ENCODE measurements at regions not wholly inside any gene's neighbourhood (a gene's known extent, or its start where the extent isn't known, plus 50 kb on each side); places are given as distances from the start of the nearest gene placed in this dataset.

DNA sequence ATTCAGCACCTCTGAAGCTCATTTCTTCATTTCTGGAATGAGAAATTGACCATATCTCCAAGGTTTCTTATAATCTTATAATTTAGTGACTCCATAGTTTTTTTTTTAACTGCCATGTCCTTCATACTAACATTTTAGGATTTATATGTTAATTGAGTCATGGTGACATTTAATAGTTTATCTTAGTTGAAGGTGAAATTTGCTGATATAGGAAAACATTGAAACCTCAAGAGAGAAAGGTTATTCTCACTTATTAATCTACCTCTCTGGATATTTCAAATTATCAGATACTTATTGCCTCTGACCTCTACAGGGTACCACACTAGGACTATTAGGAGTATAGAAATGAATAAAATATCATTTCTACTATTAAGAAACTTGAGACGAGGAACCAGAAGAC, 499.0 kb downstream of the NUP35 start:
- peaks cover 10 to 26% (median 16%) of the 10 kb centered on the region in 3 donors for H3K9me3 Mint-ChIP-seq
- no peak for ATAC-seq (replicated peaks in 1 of 4)
- WGBS (ENCODE audit: insufficient coverage), result no CpG with 5 or more reads among the region's 1 CpG
- H3K36me3 Mint-ChIP-seq, result no peaks in the 10 kb centered on the region
- no peaks in the 10 kb centered on the region for H3K36me3 ChIP-seq (ENCODE audit: control insufficient read depth in 2 of 2, extremely low read depth in 1 of 2, insufficient read depth in 1 of 2, low read length in 1 of 2)
- no peaks in the 10 kb centered on the region for H3K9me3 ChIP-seq
- H3K4me1 Mint-ChIP-seq, result no peaks in the 10 kb centered on the region
- H3K27ac ChIP-seq (ENCODE audit: low read length), result no peak overlapping the region
- H3K27me3 ChIP-seq (replicated peaks in 1 of 2; ENCODE audit: control insufficient read depth in 2 of 2, extremely low read depth in 1 of 2, insufficient read depth in 2 of 2, low read length in 1 of 2), result no peaks in the 10 kb centered on the region
- no peak overlapping the region for H3K4me3 Mint-ChIP-seq
- ChIA-PET CTCF (no interaction called here), POLR2A (no interaction called here)
- DNase-seq, result no peak
- H3K27ac Mint-ChIP-seq, result no peak overlapping the region
- H3K4me1 ChIP-seq (ENCODE audit: control insufficient read depth in 1 of 2, extremely low read depth in 1 of 2, insufficient read depth in 2 of 2, low read length in 2 of 2), result no peaks in the 10 kb centered on the region
- no peaks in the 10 kb centered on the region for H3K27me3 Mint-ChIP-seq
- H3K4me3 ChIP-seq (ENCODE audit: control insufficient read depth in 1 of 2, extremely low read depth in 1 of 2, low read length in 1 of 2), result no peak overlapping the region

DNA sequence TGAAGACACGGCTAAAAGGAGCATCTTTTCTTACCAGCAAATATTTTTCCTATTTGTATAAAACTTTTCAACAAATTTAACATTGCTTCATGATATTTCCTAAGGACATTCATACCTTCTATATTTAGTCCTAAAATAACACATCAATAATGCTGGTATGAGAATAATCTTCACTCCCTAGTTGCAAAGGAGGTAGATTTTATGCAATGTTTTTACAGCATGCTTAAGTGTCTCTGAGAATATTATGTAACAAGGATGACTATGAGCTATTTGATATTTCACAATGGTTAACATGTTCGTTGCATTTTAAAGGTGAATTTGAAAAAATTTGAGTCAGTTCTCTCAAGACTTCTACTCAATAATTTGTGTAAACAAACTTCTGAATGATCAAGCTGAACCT, 506.7 kb downstream of the NUP35 start:
- no peak overlapping the region for H3K27ac Mint-ChIP-seq
- no peak for ATAC-seq (replicated peaks in 1 of 4)
- Histone ChIP-seq H3K9me3 (peaks cover 2% of the 10 kb centered on the region), H3K27me3 (replicated peaks in 1 of 2; ENCODE audit: control insufficient read depth in 2 of 2, extremely low read depth in 1 of 2, insufficient read depth in 2 of 2, low read length in 1 of 2) (no peaks in the 10 kb centered on the region), H3K4me3 (ENCODE audit: control insufficient read depth in 1 of 2, extremely low read depth in 1 of 2, low read length in 1 of 2) (no peak overlapping the region), H3K27ac (ENCODE audit: low read length) (no peak overlapping the region), H3K4me1 (ENCODE audit: control insufficient read depth in 1 of 2, extremely low read depth in 1 of 2, insufficient read depth in 2 of 2, low read length in 2 of 2) (no peaks in the 10 kb centered on the region), H3K36me3 (ENCODE audit: control insufficient read depth in 2 of 2, extremely low read depth in 1 of 2, insufficient read depth in 1 of 2, low read length in 1 of 2) (no peaks in the 10 kb centered on the region)
- ChIA-PET CTCF (no interaction called here), POLR2A (no interaction called here)
- peaks cover 4 to 10% (median 9%) of the 10 kb centered on the region in 3 donors for H3K9me3 Mint-ChIP-seq
- H3K27me3 Mint-ChIP-seq, result no peaks in the 10 kb centered on the region
- H3K4me1 Mint-ChIP-seq, result no peaks in the 10 kb centered on the region
- no peaks in the 10 kb centered on the region for H3K36me3 Mint-ChIP-seq
- WGBS (ENCODE audit: insufficient coverage), result no CpG with 5 or more reads among the region's 2 CpGs
- H3K4me3 Mint-ChIP-seq, result no peak overlapping the region
- no peak for DNase-seq

DNA sequence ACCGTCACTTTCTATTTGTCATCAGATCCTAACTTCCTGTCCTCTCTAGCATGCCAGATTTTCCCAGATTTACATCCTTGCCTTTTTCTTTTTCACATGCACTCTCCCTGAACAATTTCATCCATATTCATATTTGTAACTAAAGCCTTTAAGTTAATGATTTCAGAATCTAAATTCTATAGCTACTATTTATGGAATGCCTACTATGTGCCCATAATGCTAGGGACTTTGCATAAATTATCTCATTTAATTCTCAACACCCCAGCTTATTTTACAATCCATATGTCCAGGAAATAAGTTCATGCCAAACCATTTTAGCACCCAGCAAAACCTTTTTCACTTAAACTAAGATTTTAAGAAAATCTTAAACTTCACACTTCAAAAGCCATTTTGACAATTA, 531.9 kb downstream of the NUP35 start:
- no peaks in the 10 kb centered on the region for H3K27me3 ChIP-seq (replicated peaks in 1 of 2; ENCODE audit: control insufficient read depth in 2 of 2, extremely low read depth in 1 of 2, insufficient read depth in 2 of 2, low read length in 1 of 2)
- Mint-ChIP-seq H3K9me3 (peaks cover 13 to 17% (median 14%) of the 10 kb centered on the region in 3 donors), H3K4me3 (no peak overlapping the region)

DNA sequence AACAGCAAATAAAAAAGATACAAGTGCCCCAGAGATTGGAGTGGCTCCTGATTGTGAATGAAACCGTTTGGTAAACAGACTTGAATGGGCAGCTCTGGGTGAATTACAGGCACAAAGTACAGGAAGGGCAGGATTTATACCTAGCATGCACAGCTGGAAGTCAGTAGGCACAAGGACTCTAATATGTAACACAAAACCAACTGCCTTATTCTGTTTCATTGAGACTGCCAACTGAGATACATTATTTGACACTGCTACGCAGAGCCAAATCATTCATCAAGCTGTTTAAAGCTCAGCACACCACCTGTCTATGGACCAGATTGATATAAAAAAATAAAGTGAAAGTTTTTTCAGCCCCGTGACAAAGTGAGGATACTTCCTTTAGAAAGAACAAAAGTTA, 541.2 kb downstream of the NUP35 start:
- Mint-ChIP-seq H3K36me3 (no peaks in the 10 kb centered on the region), H3K9me3 (peaks cover 10 to 17% (median 16%) of the 10 kb centered on the region in 3 donors), H3K4me1 (no peaks in the 10 kb centered on the region), H3K4me3 (no peak overlapping the region), H3K27ac (no peak overlapping the region), H3K27me3 (no peaks in the 10 kb centered on the region)
- ChIA-PET CTCF (no interaction called here), POLR2A (no interaction called here)
- Histone ChIP-seq H3K4me3 (ENCODE audit: control insufficient read depth in 1 of 2, extremely low read depth in 1 of 2, low read length in 1 of 2) (no peak overlapping the region), H3K9me3 (no peaks in the 10 kb centered on the region), H3K27ac (ENCODE audit: low read length) (no peak overlapping the region), H3K36me3 (ENCODE audit: control insufficient read depth in 2 of 2, extremely low read depth in 1 of 2, insufficient read depth in 1 of 2, low read length in 1 of 2) (no peaks in the 10 kb centered on the region), H3K27me3 (replicated peaks in 1 of 2; ENCODE audit: control insufficient read depth in 2 of 2, extremely low read depth in 1 of 2, insufficient read depth in 2 of 2, low read length in 1 of 2) (no peaks in the 10 kb centered on the region), H3K4me1 (ENCODE audit: control insufficient read depth in 1 of 2, extremely low read depth in 1 of 2, insufficient read depth in 2 of 2, low read length in 2 of 2) (no peaks in the 10 kb centered on the region)
- 17% methylated on average over 1 of the region's 3 CpGs for whole genome bisulfite sequencing (ENCODE audit: insufficient coverage)
- no peak for ATAC-seq (replicated peaks in 1 of 4)
- DNase-seq, result no peak

More for the DNA sequence above, 531.9 kb downstream of the NUP35 start:
- H3K9me3 ChIP-seq, result no peaks in the 10 kb centered on the region
- H3K4me3 ChIP-seq (ENCODE audit: control insufficient read depth in 1 of 2, extremely low read depth in 1 of 2, low read length in 1 of 2), result no peak overlapping the region
- Mint-ChIP-seq H3K27ac (no peak overlapping the region), H3K4me1 (no peaks in the 10 kb centered on the region), H3K36me3 (no peaks in the 10 kb centered on the region), H3K27me3 (no peaks in the 10 kb centered on the region)
- 50% methylated on average over 1 of the region's 1 CpG for WGBS (ENCODE audit: insufficient coverage)
- H3K27ac ChIP-seq (ENCODE audit: low read length), result no peak overlapping the region
- CTCF ChIA-PET, result no interaction called here
- DNase-seq (no peak), ATAC-seq (replicated peaks in 1 of 4) (no peak)
- H3K36me3 ChIP-seq (ENCODE audit: control insufficient read depth in 2 of 2, extremely low read depth in 1 of 2, insufficient read depth in 1 of 2, low read length in 1 of 2), result no peaks in the 10 kb centered on the region
- POLR2A ChIA-PET, result no interaction called here
- no peaks in the 10 kb centered on the region for H3K4me1 ChIP-seq (ENCODE audit: control insufficient read depth in 1 of 2, extremely low read depth in 1 of 2, insufficient read depth in 2 of 2, low read length in 2 of 2)

DNA sequence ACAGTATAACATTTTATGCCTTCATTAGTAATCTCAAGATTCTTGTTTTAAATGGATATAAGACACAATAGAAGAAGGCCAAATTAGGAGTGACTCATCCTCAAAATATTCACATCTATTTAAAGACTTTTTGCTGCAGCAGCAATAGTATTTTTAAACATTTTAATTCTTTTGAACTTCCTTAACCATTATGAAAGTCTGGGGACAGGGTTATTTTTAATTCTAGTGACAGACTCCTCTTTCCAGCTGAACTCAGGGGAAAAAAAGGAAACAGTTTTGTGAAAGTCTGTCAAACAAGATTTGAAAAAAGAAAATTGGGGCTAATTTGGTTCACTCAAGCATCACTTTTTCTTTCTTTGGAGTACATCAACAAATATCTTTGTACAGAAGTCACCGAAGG, 541.8 kb downstream of the NUP35 start:
- WGBS (ENCODE audit: insufficient coverage), result no CpG with 5 or more reads among the region's 1 CpG
- H3K9me3 Mint-ChIP-seq, result peaks cover 9 to 13% (median 11%) of the 10 kb centered on the region in 3 donors
- H3K27ac Mint-ChIP-seq, result no peak overlapping the region
- Histone ChIP-seq H3K36me3 (ENCODE audit: control insufficient read depth in 2 of 2, extremely low read depth in 1 of 2, insufficient read depth in 1 of 2, low read length in 1 of 2) (no peaks in the 10 kb centered on the region), H3K9me3 (no peaks in the 10 kb centered on the region), H3K27ac (ENCODE audit: low read length) (no peak overlapping the region), H3K4me3 (ENCODE audit: control insufficient read depth in 1 of 2, extremely low read depth in 1 of 2, low read length in 1 of 2) (no peak overlapping the region), H3K4me1 (ENCODE audit: control insufficient read depth in 1 of 2, extremely low read depth in 1 of 2, insufficient read depth in 2 of 2, low read length in 2 of 2) (no peaks in the 10 kb centered on the region), H3K27me3 (replicated peaks in 1 of 2; ENCODE audit: control insufficient read depth in 2 of 2, extremely low read depth in 1 of 2, insufficient read depth in 2 of 2, low read length in 1 of 2) (no peaks in the 10 kb centered on the region)
- H3K4me1 Mint-ChIP-seq, result no peaks in the 10 kb centered on the region
- no peaks in the 10 kb centered on the region for H3K27me3 Mint-ChIP-seq
- H3K36me3 Mint-ChIP-seq, result no peaks in the 10 kb centered on the region
- CTCF ChIA-PET, result no interaction called here
- POLR2A ChIA-PET, result no interaction called here
- ATAC-seq (replicated peaks in 1 of 4), result no peak
- DNase-seq, result no peak
- no peak overlapping the region for H3K4me3 Mint-ChIP-seq

DNA sequence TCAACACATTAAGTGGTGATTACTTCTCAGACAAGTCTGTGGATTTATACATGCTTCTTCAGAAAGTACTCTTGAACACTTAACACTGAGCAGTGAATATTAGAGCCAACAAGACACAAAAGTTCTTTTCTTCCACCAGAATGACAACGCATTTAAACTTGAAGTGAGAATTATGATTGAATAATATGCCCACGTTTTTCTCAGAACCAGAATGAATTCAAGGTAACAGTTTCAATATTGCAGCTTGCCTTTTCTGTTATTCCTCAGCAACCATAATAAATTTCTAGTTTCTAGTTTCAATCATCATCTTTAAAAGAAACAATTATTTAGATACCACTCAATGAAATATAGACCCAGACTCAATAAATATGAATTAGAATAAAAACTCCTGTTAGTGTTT, 547.0 kb downstream of the NUP35 start:
- no peaks in the 10 kb centered on the region for H3K9me3 ChIP-seq
- Mint-ChIP-seq H3K4me1 (no peaks in the 10 kb centered on the region), H3K9me3 (peaks cover 0 to 4% (median 2%) of the 10 kb centered on the region in 3 donors), H3K36me3 (no peaks in the 10 kb centered on the region), H3K27me3 (no peaks in the 10 kb centered on the region), H3K27ac (no peak overlapping the region), H3K4me3 (no peak overlapping the region)
- ATAC-seq (replicated peaks in 1 of 4), result no peak
- no peaks in the 10 kb centered on the region for H3K36me3 ChIP-seq (ENCODE audit: control insufficient read depth in 2 of 2, extremely low read depth in 1 of 2, insufficient read depth in 1 of 2, low read length in 1 of 2)
- CTCF ChIA-PET, result interaction anchor here in 1 of 2 donors (0.6 kb wide), 1 partner anchor 79 kb away, joined by 7 read pairs; no protein-coding TSS in a partner anchor
- DNase-seq, result no peak
- H3K27ac ChIP-seq (ENCODE audit: low read length), result no peak overlapping the region
- H3K4me3 ChIP-seq (ENCODE audit: control insufficient read depth in 1 of 2, extremely low read depth in 1 of 2, low read length in 1 of 2), result no peak overlapping the region
- no CpG with 5 or more reads among the region's 2 CpGs for WGBS (ENCODE audit: insufficient coverage)
- no peaks in the 10 kb centered on the region for H3K27me3 ChIP-seq (replicated peaks in 1 of 2; ENCODE audit: control insufficient read depth in 2 of 2, extremely low read depth in 1 of 2, insufficient read depth in 2 of 2, low read length in 1 of 2)
- POLR2A ChIA-PET, result no interaction called here
- H3K4me1 ChIP-seq (ENCODE audit: control insufficient read depth in 1 of 2, extremely low read depth in 1 of 2, insufficient read depth in 2 of 2, low read length in 2 of 2), result no peaks in the 10 kb centered on the region

DNA sequence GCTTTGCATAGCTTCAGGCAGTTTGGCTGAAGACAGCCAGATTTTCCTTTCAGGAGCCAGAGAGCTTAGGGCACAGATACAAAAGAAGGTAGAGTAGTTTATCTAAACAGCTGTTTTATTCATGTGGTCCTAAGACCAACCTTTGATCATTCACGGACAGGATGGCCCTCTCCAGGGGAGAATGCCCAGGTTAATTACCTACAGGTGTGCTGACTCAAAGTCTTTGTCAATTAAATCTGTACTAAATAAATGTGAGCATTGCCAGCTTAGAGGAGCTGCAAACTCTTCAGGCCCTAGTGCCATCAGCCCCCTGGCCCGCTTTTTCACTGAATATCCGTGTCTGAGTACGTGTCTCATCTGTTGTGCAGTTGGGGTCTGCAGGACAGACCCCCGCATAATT, 554.7 kb downstream of the NUP35 start:
- no peaks in the 10 kb centered on the region for H3K27me3 Mint-ChIP-seq
- peaks cover 0 to 16% (median 4%) of the 10 kb centered on the region in 3 donors for H3K9me3 Mint-ChIP-seq
- no peak overlapping the region for H3K4me3 ChIP-seq (ENCODE audit: control insufficient read depth in 1 of 2, extremely low read depth in 1 of 2, low read length in 1 of 2)
- no peaks in the 10 kb centered on the region for H3K36me3 Mint-ChIP-seq
- no peak for ATAC-seq (replicated peaks in 1 of 4)
- no peaks in the 10 kb centered on the region for H3K36me3 ChIP-seq (ENCODE audit: control insufficient read depth in 2 of 2, extremely low read depth in 1 of 2, insufficient read depth in 1 of 2, low read length in 1 of 2)
- CTCF ChIA-PET, result no interaction called here
- POLR2A ChIA-PET, result no interaction called here
- no peaks in the 10 kb centered on the region for H3K9me3 ChIP-seq
- H3K4me3 Mint-ChIP-seq, result no peak overlapping the region
- no peaks in the 10 kb centered on the region for H3K4me1 ChIP-seq (ENCODE audit: control insufficient read depth in 1 of 2, extremely low read depth in 1 of 2, insufficient read depth in 2 of 2, low read length in 2 of 2)
- DNase-seq, result no peak
- H3K4me1 Mint-ChIP-seq, result no peaks in the 10 kb centered on the region
- H3K27ac Mint-ChIP-seq, result no peak overlapping the region
- no peak overlapping the region for H3K27ac ChIP-seq (ENCODE audit: low read length)
- H3K27me3 ChIP-seq (replicated peaks in 1 of 2; ENCODE audit: control insufficient read depth in 2 of 2, extremely low read depth in 1 of 2, insufficient read depth in 2 of 2, low read length in 1 of 2), result no peaks in the 10 kb centered on the region
- 83% methylated on average over 1 of the region's 5 CpGs for WGBS (ENCODE audit: insufficient coverage)
